ENCODE measurements at regions not wholly inside any gene's neighbourhood (a gene's known extent, or its start where the extent isn't known, plus 50 kb on each side); places are given as distances from the start of the nearest gene placed in this dataset.
A peak's percentile ranks its signal among the peaks of the same experiment; 100 is the strongest.

- Histone ChIP-seq H3K14ac (ENCODE audit: insufficient read depth, low read length) (no peak overlapping the region; the same call in 1 of the 2 replicates), H3K4ac (ENCODE audit: low read depth, low read length) (no peak overlapping the region), H3K79me2 (ENCODE audit: insufficient read depth, low read length) (no peaks in the 10 kb centered on the region), H4K91ac (ENCODE audit: insufficient read length, low read depth, low read length) (no peak overlapping the region), H3K4me1 (ENCODE audit: insufficient read depth, low read length) (no peaks in the 10 kb centered on the region), H2BK20ac (ENCODE audit: low read depth, low read length, poor library complexity, severe bottlenecking) (no peak overlapping the region), H3T11ph (ENCODE audit: low read length) (no peak overlapping the region), H2AK5ac (ENCODE audit: insufficient read length, low read length) (no peak overlapping the region), H2AFZ (ENCODE audit: low read length) (no peak overlapping the region), H4K20me1 (ENCODE audit: control insufficient read depth, insufficient read depth, insufficient read length) (no peaks in the 10 kb centered on the region), H3K18ac (ENCODE audit: insufficient read length, low read depth, low read length) (no peak overlapping the region), H3K27me3 (ENCODE audit: insufficient read depth, low read length) (no peaks in the 10 kb centered on the region), H3K23me2 (ENCODE audit: insufficient read length, low read depth, low read length, poor library complexity, severe bottlenecking) (no peaks in the 10 kb centered on the region), H3K79me1 (ENCODE audit: insufficient read depth, low read depth, low read length, poor library complexity, severe bottlenecking) (no peaks in the 10 kb centered on the region), H3K23ac (ENCODE audit: insufficient read length, low read depth, low read length) (no peak overlapping the region), H3K9me3 (ENCODE audit: control insufficient read depth, low read depth, low read length) (no peaks in the 10 kb centered on the region), H2BK5ac (ENCODE audit: insufficient read length, low read length) (no peak overlapping the region), H3K56ac (ENCODE audit: insufficient read length, low read depth, low read length) (no peak overlapping the region), H4K8ac (replicated peaks; ENCODE audit: insufficient read length, low read depth, low read length) (no peak overlapping the region), H2BK12ac (ENCODE audit: insufficient read length, low read depth, low read length) (no peak overlapping the region), H3K9ac (ENCODE audit: extremely low read depth, insufficient read length, low read length) (no peak overlapping the region), H4K5ac (ENCODE audit: insufficient read length, low read depth, low read length) (no peak overlapping the region), H2BK15ac (ENCODE audit: low read depth, low read length) (no peak overlapping the region), H3K27ac (ENCODE audit: insufficient read length, low read depth, low read length) (no peak overlapping the region), H3K4me2 (ENCODE audit: insufficient read depth, insufficient read length, low read length) (no peak overlapping the region), H2BK120ac (ENCODE audit: low read depth, low read length, poor library complexity, severe bottlenecking) (no peak overlapping the region)
- whole genome bisulfite sequencing (ENCODE audit: extremely low coverage, insufficient read length, low lambda C conversion rate) = no CpG with 5 or more reads among the region's 19 CpGs
- Mint-ChIP-seq H3K4me3 (no peak overlapping the region), H3K4me1 (peaks cover 9 to 27% of the 10 kb centered on the region in 2 experiments), H3K36me3 (ENCODE audit: insufficient read depth in 1 of 3, low read depth in 3 of 3) (no peaks in the 10 kb centered on the region; a peak in 1 of 7 replicates), H3K27me3 (ENCODE audit: low read depth) (peaks cover 5% of the 10 kb centered on the region; the same call in 1 of the 2 replicates), H3K9me3 (no peaks in the 10 kb centered on the region), H3K27ac (peak overlapping the region in 1 of 3 experiments; percentile 21; a peak in 1 of 7 replicates)
- TF ChIP-seq CTCF (conservative IDR thresholded peaks at IDR 0.05) = no peak
- DNase-seq = peak; percentile 46
These were observed 141.2 kb downstream of the MIAT start for GRCh38 chr22:26798462-26799065.
